RWPE2 (cell line): ENCODE measurements at regions not wholly inside any gene's neighbourhood (a gene's known extent, or its start where the extent isn't known, plus 50 kb on each side); places are given as distances from the start of the nearest gene placed in this dataset.
"Not testable (repeated sequence)": the region's sequence is repeated elsewhere in the genome, so short reads cannot be mapped to it uniquely, and the experiment has no call there.

ENCODE experiments used
- ATAC-seq: fragments of 200-7000 bp; cut with Tn5 transposase; 3 replicates; pipeline ENCODE4 v1.9.1; 2021; ENCODE audit warnings: low read depth
- DNase-seq: peaks from one replicate; pipeline ENCODE4 v3.0.0-alpha.2; 2020; ENCODE audit warnings: low spot score
- H3K27ac ChIP-seq: fragments of 450-650 bp; 2 replicates; pipeline ENCODE4 v1.5.1; 2017; ENCODE audit warnings: mild to moderate bottlenecking; ENCODE audit not compliant: poor library complexity, severe bottlenecking
- H3K27me3 ChIP-seq: fragments of 250-450 bp; sonication (Bioruptor Pico); 2 replicates; pipeline ENCODE4 v1.5.1; 2021; ENCODE audit warnings: mild to moderate bottlenecking, moderate library complexity; ENCODE audit not compliant: insufficient read depth, poor library complexity, severe bottlenecking
- H3K36me3 ChIP-seq: fragments of 250-450 bp; sonication (Bioruptor Pico); 2 replicates; pipeline ENCODE4 v1.5.1; 2020; ENCODE audit warnings: low read depth, mild to moderate bottlenecking, moderate library complexity
- H3K4me1 ChIP-seq: fragments of 250-450 bp; sonication (Bioruptor Pico); 2 replicates; pipeline ENCODE4 v1.5.1; 2021; ENCODE audit warnings: mild to moderate bottlenecking, moderate library complexity; ENCODE audit not compliant: insufficient read depth, poor library complexity, severe bottlenecking
- H3K4me3 ChIP-seq: fragments of 250-450 bp; sonication (Bioruptor Pico); 2 replicates; pipeline ENCODE4 v1.5.1; 2021; ENCODE audit warnings: mild to moderate bottlenecking, moderate library complexity; ENCODE audit not compliant: severe bottlenecking
- H3K9me3 ChIP-seq: fragments of 250-450 bp; sonication (Bioruptor Pico); 2 replicates; pipeline ENCODE4 v1.5.1; 2021; ENCODE audit warnings: mild to moderate bottlenecking, moderate library complexity; ENCODE audit not compliant: severe bottlenecking
- CTCF ChIP-seq: fragments of 450-650 bp; IDR thresholded peaks from one replicate; pipeline ENCODE4 v1.5.1; 2017; ENCODE audit warnings: mild to moderate bottlenecking, moderate library complexity; ENCODE audit not compliant: poor library complexity, severe bottlenecking

GRCh38 chr3:163196815-163197374 lies 1700.3 kb downstream of the OTOL1 start:
- ATAC-seq, result no peak
- no peaks in the 10 kb centered on the region for H3K9me3 ChIP-seq
- H3K4me3 ChIP-seq, result no peak overlapping the region
- H3K27ac ChIP-seq, result no peak overlapping the region
- TF ChIP-seq CTCF, result no peak
- no peaks in the 10 kb centered on the region for H3K36me3 ChIP-seq
- no peaks in the 10 kb centered on the region for H3K4me1 ChIP-seq
- peaks cover 3% of the 10 kb centered on the region for H3K27me3 ChIP-seq
- no peak for DNase-seq

DNA sequence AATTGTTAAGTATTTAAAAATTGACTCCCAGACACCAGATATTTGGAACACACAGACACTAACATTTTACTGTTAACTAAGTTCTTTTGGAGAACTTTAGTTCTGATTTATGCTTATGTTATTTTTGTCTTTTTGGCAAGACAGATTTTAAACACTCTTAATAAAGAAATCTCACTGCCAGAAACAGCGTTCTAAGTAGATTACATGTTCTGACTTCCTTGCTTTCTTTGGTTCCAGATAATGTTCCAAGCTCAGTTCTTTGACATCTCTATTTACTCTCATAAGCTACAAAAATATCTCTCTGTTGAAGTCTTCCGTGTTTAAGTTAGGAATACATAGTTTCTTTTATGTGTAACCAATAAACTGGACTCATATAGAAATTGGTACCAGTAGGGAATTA lies 1699.6 kb downstream of the OTOL1 start:
- Histone ChIP-seq H3K4me1 (no peaks in the 10 kb centered on the region), H3K27ac (no peak overlapping the region), H3K9me3 (no peaks in the 10 kb centered on the region), H3K4me3 (no peak overlapping the region), H3K27me3 (peaks cover 3% of the 10 kb centered on the region), H3K36me3 (no peaks in the 10 kb centered on the region)
- no peak for DNase-seq
- no peak for ATAC-seq
- TF ChIP-seq CTCF, result no peak

DNA sequence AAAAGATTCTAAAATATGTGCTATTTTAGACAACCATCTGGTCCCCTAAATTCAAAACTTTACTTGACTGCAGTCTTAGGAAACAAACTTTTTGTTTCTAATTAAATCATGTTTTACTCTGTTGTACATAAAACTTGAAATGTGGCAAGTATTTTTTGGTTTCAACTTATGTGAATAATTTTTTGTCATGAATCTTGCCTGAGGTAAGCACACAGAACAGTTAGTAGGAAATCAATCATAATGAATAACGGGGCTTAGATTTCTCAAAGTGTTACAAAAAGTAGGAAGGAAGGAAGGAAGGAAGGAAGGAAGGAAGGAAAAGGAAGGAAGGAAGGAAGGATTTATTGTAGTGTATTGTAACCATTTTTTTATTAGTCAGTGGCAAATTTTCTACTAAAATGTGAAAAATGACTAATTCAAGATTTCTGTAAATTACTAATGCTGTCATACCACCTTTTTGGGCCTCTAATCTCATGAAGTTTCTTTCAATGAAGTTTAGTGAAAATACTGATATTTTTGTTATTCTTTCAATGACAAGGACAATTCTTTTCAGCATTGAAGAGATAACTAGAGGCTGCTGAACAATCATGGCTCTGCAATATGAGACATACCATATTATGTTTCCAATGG lies 1689.2 kb downstream of the OTOL1 start:
- no peaks in the 10 kb centered on the region for H3K27me3 ChIP-seq
- no peak overlapping the region for H3K4me3 ChIP-seq
- DNase-seq, result no peak
- no peak for ATAC-seq
- H3K36me3 ChIP-seq, result no peaks in the 10 kb centered on the region
- H3K27ac ChIP-seq, result no peak overlapping the region
- TF ChIP-seq CTCF, result no peak
- H3K4me1 ChIP-seq, result no peaks in the 10 kb centered on the region
- no peaks in the 10 kb centered on the region for H3K9me3 ChIP-seq

GRCh38 chr3:163175970-163176369 lies 1679.4 kb downstream of the OTOL1 start:
- DNase-seq (no peak), ATAC-seq (no peak)
- TF ChIP-seq CTCF, result no peak
- Histone ChIP-seq H3K9me3 (no peaks in the 10 kb centered on the region), H3K27ac (no peak overlapping the region), H3K27me3 (no peaks in the 10 kb centered on the region), H3K4me3 (no peak overlapping the region), H3K4me1 (no peaks in the 10 kb centered on the region), H3K36me3 (no peaks in the 10 kb centered on the region)

DNA sequence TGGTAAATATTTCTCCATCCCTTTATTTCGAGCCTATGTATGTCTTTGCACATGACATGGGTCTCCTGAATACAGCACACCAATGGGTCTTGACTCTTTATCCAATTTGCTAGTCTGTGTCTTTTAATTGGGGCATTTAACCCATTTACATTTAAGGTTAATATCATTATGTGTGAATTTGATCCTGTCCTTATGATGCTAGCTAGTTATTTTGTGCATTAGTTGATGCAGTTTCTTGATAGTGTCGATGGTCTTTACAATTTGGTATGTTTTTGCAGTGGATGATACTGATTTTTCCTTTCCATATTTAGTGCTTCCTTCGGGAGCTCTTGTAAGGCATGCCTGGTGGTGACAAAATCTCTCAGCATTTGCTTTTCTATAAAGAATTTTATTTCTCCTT lies 1675.9 kb downstream of the OTOL1 start:
- not testable (repeated sequence) for H3K9me3 ChIP-seq, ATAC-seq, H3K4me3 ChIP-seq, H3K4me1 ChIP-seq, DNase-seq, H3K36me3 ChIP-seq, H3K27ac ChIP-seq, H3K27me3 ChIP-seq
